ENCODE measurements at regions not wholly inside any gene's neighbourhood (a gene's known extent, or its start where the extent isn't known, plus 50 kb on each side); places are given as distances from the start of the nearest gene placed in this dataset.

- peaks cover 6% of the 10 kb centered on the region for H3K27me3 ChIP-seq
- no peak overlapping the region for H3K4me3 ChIP-seq
- no peak for DNase-seq (ENCODE audit: low read depth in 1 of 2, low spot score in 1 of 2)
- H3K9me3 ChIP-seq (ENCODE audit: low read depth): no peaks in the 10 kb centered on the region
- H3K4me1 ChIP-seq (ENCODE audit: low read depth): no peaks in the 10 kb centered on the region
- no peak overlapping the region for H3K27ac ChIP-seq
- no peak for TF ChIP-seq CTCF (IDR thresholded peaks at IDR 0.05; ENCODE audit: low read depth, low read length)
- H3K36me3 ChIP-seq: no peaks in the 10 kb centered on the region
Measured at GRCh38 chr10:8193546-8193945, 139.1 kb downstream of the GATA3 start.

GRCh38 chr10:8194050-8194449 lies 139.6 kb downstream of the GATA3 start:
- H3K9me3 ChIP-seq (ENCODE audit: low read depth): no peaks in the 10 kb centered on the region
- peaks cover 6% of the 10 kb centered on the region for H3K27me3 ChIP-seq
- DNase-seq (ENCODE audit: low read depth in 1 of 2, low spot score in 1 of 2): no peak

GRCh38 chr10:8206882-8207281 lies 152.4 kb downstream of the GATA3 start:
- Histone ChIP-seq H3K27ac (no peak overlapping the region), H3K9me3 (ENCODE audit: low read depth) (no peaks in the 10 kb centered on the region), H3K36me3 (no peaks in the 10 kb centered on the region), H3K4me3 (no peak overlapping the region), H3K4me1 (ENCODE audit: low read depth) (no peaks in the 10 kb centered on the region), H3K27me3 (no peaks in the 10 kb centered on the region)
- TF ChIP-seq CTCF (IDR thresholded peaks at IDR 0.05; ENCODE audit: low read depth, low read length): no peak
- no peak for DNase-seq (ENCODE audit: low read depth in 1 of 2, low spot score in 1 of 2)

More at GRCh38 chr10:8194050-8194449, 139.6 kb downstream of the GATA3 start:
- H3K36me3 ChIP-seq: no peaks in the 10 kb centered on the region
- TF ChIP-seq CTCF (IDR thresholded peaks at IDR 0.05; ENCODE audit: low read depth, low read length): no peak
- H3K27ac ChIP-seq: no peak overlapping the region
- H3K4me3 ChIP-seq: no peak overlapping the region
- H3K4me1 ChIP-seq (ENCODE audit: low read depth): no peaks in the 10 kb centered on the region

- Histone ChIP-seq H3K4me3 (no peak overlapping the region), H3K4me1 (ENCODE audit: low read depth) (no peaks in the 10 kb centered on the region), H3K27me3 (no peaks in the 10 kb centered on the region), H3K9me3 (ENCODE audit: low read depth) (no peaks in the 10 kb centered on the region), H3K36me3 (no peaks in the 10 kb centered on the region), H3K27ac (no peak overlapping the region)
- TF ChIP-seq CTCF (IDR thresholded peaks at IDR 0.05; ENCODE audit: low read depth, low read length): no peak
- DNase-seq (ENCODE audit: low read depth in 1 of 2, low spot score in 1 of 2): no peak
Measured at GRCh38 chr10:8211631-8212030, 157.1 kb downstream of the GATA3 start.

GRCh38 chr10:8213735-8214134 lies 159.2 kb downstream of the GATA3 start:
- Histone ChIP-seq H3K36me3 (no peaks in the 10 kb centered on the region), H3K27ac (no peak overlapping the region), H3K4me1 (ENCODE audit: low read depth) (no peaks in the 10 kb centered on the region), H3K4me3 (no peak overlapping the region), H3K27me3 (no peaks in the 10 kb centered on the region), H3K9me3 (ENCODE audit: low read depth) (no peaks in the 10 kb centered on the region)
- no peak for TF ChIP-seq CTCF (IDR thresholded peaks at IDR 0.05; ENCODE audit: low read depth, low read length)
- DNase-seq (ENCODE audit: low read depth in 1 of 2, low spot score in 1 of 2): no peak

- no peaks in the 10 kb centered on the region for H3K4me1 ChIP-seq (ENCODE audit: low read depth)
- H3K9me3 ChIP-seq (ENCODE audit: low read depth): no peaks in the 10 kb centered on the region
Measured at GRCh38 chr10:8214587-8214986, 160.1 kb downstream of the GATA3 start.

More at GRCh38 chr10:8214587-8214986, 160.1 kb downstream of the GATA3 start:
- Histone ChIP-seq H3K27me3 (no peaks in the 10 kb centered on the region), H3K4me3 (no peak overlapping the region), H3K27ac (no peak overlapping the region), H3K36me3 (no peaks in the 10 kb centered on the region)
- DNase-seq (ENCODE audit: low read depth in 1 of 2, low spot score in 1 of 2): no peak
- no peak for TF ChIP-seq CTCF (IDR thresholded peaks at IDR 0.05; ENCODE audit: low read depth, low read length)
